ENCODE measurements at regions not wholly inside any gene's neighbourhood (a gene's known extent, or its start where the extent isn't known, plus 50 kb on each side); places are given as distances from the start of the nearest gene placed in this dataset.

- no peak for TF ChIP-seq CTCF (IDR thresholded peaks at IDR 0.05; ENCODE audit: low read depth, low read length, missing control alignments)
- DNase-seq (ENCODE audit: extremely low read depth, low read depth), result no peak
- no peak overlapping the region for H3K4me3 ChIP-seq (replicated peaks; ENCODE audit: low read depth, low read length)
Measured at GRCh38 chr18:53610957-53611356, 613.5 kb downstream of the MBD2 start.

GRCh38 chr18:53606792-53607191, 617.7 kb downstream of the MBD2 start:
- DNase-seq (ENCODE audit: extremely low read depth, low read depth), result no peak
- H3K4me3 ChIP-seq (replicated peaks; ENCODE audit: low read depth, low read length), result no peak overlapping the region
- no peak for TF ChIP-seq CTCF (IDR thresholded peaks at IDR 0.05; ENCODE audit: low read depth, low read length, missing control alignments)

GRCh38 chr18:53605198-53605597, 619.3 kb downstream of the MBD2 start:
- DNase-seq (ENCODE audit: extremely low read depth, low read depth), result no peak
- H3K4me3 ChIP-seq (replicated peaks; ENCODE audit: low read depth, low read length), result no peak overlapping the region
- TF ChIP-seq CTCF (IDR thresholded peaks at IDR 0.05; ENCODE audit: low read depth, low read length, missing control alignments), result no peak

GRCh38 chr18:53603276-53603675, 621.2 kb downstream of the MBD2 start:
- TF ChIP-seq CTCF (IDR thresholded peaks at IDR 0.05; ENCODE audit: low read depth, low read length, missing control alignments), result no peak
- H3K4me3 ChIP-seq (replicated peaks; ENCODE audit: low read depth, low read length), result no peak overlapping the region
- DNase-seq (ENCODE audit: extremely low read depth, low read depth), result no peak

GRCh38 chr18:53601344-53601743, 623.1 kb downstream of the MBD2 start:
- no peak for DNase-seq (ENCODE audit: extremely low read depth, low read depth)
- no peak for TF ChIP-seq CTCF (IDR thresholded peaks at IDR 0.05; ENCODE audit: low read depth, low read length, missing control alignments)
- H3K4me3 ChIP-seq (replicated peaks; ENCODE audit: low read depth, low read length), result no peak overlapping the region

GRCh38 chr18:53586923-53587322, 637.5 kb downstream of the MBD2 start:
- no peak overlapping the region for H3K4me3 ChIP-seq (replicated peaks; ENCODE audit: low read depth, low read length)
- DNase-seq (ENCODE audit: extremely low read depth, low read depth), result no peak
- no peak for TF ChIP-seq CTCF (IDR thresholded peaks at IDR 0.05; ENCODE audit: low read depth, low read length, missing control alignments)

Measured in HFF-Myc (cell line).